ENCODE measurements at regions not wholly inside any gene's neighbourhood (a gene's known extent, or its start where the extent isn't known, plus 50 kb on each side); places are given as distances from the start of the nearest gene placed in this dataset.
"Not testable (repeated sequence)": the region's sequence is repeated elsewhere in the genome, so short reads cannot be mapped to it uniquely, and the experiment has no call there.

DNA sequence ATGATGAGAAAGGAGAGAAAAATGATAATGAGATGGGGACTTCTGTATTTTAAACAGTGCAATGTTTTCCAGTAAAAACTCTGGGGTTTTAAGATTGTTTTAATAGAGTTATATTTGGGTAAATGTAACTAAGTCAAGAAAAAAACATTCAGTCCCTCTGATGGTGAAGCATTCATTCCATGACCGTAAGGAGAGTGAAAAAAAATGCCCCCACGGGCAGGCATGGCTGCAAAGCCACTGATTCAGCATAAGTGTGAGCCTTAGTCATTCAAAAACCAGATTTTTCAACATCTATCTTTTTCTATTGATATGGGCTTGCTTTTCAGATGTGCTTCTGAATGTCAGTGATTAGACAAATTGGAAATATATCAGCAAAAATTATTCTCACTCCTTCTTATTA is 957.8 kb downstream of the SLC4A3 start:
- DNase-seq = no peak

GRCh38 chr2:220586980-220587530 is 959.6 kb downstream of the SLC4A3 start:
- DNase-seq = no peak

GRCh38 chr2:220588148-220588547 is 960.7 kb downstream of the SLC4A3 start:
- DNase-seq = no peak

GRCh38 chr2:220590476-220590875 is 963.0 kb downstream of the SLC4A3 start:
- no peak for DNase-seq

DNA sequence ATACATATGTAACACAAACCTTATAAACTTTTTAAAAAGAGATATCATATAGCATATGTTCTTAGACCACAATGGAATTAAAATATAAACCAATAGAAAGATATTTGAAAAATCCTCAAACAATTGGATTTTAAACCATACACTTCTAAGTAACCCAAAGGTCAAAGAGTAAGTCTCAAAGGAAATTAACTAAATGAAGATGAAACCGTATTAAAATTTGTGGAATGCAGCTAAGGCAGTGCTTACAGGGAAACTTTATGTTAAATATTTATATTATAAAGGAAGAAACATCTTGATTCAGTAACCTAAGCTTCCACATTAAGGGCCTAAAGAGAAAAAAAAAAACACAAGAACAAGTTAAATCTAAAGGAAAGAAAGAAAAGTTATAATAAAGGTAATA is 966.1 kb downstream of the SLC4A3 start:
- no peak for DNase-seq

DNA sequence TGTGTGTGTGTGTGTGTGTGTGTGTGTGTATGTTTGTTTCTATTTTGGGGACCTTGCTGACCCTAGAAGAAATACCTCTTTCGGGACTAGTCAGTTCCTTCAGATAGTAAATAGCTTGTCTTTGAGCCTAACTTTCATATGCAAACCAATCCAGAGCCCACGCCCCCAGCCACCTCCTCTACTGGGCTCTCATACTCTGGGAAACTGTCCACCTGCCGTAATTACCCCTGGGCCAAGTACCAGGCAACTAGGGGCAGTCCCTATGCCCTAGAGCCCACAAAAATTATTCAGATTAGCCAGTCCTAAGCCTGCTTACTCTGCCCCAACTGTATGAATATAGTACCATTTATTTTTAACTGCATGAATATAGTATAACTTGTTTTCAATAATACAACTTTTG is 970.4 kb downstream of the EPHA4 start:
- no peak for DNase-seq

DNA sequence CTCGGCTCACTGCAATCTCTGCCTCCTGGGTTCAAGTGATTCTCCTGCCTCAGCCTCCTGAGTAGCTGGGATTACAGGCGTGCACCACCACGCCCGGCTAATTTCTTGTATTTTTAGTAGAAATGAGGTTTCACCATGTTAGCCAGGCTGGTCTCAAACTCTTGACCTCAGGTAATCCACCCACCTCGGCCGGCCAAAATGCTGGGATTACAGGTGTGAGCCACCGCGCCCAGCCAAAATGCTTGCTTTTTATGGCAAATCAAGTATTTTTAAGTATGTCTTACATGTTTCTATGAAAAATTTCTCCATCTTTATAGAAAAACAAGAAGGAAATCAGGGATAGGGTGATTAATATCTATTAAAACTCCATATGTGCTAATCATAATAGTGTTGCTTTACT is 959.1 kb downstream of the EPHA4 start:
- DNase-seq = not testable (repeated sequence)

- DNase-seq = no peak
Measured at GRCh38 chr2:220614064-220614463, 958.0 kb downstream of the EPHA4 start.

DNA sequence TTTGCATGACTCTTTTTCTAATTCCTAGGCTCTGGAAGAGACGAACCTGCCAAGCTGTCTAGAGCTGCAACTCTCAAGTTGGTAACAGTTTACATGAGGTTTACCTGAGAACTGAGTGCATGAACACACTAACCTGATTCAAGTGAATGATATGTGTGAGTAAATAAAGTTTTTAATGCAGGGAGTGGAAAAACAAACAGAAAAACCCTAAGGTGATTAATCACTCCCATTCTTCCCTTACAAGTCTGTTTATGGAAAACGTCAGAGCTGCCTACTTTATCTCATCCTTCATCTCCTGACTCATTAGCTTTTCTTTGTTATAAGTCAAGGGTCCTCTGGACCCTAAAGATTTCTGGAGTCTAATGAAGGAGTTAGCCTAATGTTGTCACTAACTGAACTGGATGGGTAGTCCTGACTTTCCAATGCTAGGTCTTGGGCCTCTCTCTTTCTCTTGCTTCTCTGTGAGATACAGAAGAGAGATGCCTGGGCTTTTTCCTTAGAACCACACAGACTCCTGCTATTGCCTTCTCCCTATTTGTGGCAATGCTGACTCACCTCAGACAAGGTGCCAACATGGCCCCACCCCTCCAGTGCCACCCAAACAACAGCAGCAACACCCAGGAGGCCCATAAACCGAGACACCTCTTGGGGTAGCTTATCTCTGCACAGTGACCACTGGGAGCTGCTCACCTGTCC is 952.4 kb downstream of the EPHA4 start:
- DNase-seq = no peak

DNA sequence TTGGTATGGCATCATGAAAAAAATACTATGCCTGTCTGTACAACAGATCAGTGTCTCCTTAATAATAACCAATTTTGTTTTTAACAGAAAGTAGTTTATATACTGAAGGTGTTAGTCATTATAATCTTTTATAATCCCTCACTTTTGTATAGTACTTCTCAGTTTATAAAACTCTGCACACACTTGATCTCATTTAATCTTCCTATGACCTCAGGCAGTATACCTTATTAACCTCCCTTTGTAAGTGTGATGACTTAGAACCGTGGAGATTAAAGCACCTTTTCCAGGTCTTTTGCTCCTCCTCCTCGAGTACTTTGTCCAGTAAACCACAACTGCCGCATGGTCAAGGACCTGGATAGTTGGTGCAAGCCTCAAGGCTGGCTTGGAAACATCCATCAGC is 945.5 kb downstream of the EPHA4 start:
- DNase-seq = no peak

DNA sequence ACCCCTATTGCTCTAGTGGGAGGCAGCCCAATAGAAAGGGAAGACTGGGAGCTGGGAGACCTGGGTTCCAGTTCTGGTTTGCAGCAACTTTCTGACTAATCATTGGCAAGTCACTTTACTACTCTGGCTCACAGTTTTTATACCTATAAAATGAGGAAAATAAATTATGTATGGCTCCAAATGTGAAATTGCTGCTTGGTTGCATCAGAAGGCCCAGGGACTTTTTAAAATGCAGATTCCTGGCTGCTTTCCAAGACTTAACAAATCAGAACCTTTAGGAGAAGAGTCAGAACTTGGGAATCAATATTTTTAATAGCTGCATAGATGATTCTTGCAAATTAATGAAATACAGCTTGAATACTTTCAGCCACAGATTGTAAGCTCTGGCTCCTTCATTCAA is 943.9 kb downstream of the EPHA4 start:
- DNase-seq = no peak

DNA sequence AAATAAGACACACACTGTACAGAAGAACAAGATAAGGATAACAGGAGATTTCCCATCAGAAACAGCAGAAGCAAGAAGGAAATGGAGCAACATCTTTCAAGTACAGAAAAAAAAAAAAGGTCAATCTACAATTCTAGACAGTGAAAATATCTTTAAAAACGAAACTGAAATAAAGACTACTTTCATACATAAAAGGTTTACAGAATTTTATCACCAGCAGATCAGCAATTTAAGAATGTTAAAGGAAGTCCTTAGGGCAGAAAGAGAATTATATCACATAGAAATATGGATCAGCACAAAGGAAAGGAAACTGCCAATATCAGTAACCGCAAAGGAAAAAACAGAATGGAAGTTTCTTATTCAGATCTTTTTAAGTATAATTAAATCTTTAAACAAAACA is 931.0 kb downstream of the EPHA4 start:
- no peak for DNase-seq

DNA sequence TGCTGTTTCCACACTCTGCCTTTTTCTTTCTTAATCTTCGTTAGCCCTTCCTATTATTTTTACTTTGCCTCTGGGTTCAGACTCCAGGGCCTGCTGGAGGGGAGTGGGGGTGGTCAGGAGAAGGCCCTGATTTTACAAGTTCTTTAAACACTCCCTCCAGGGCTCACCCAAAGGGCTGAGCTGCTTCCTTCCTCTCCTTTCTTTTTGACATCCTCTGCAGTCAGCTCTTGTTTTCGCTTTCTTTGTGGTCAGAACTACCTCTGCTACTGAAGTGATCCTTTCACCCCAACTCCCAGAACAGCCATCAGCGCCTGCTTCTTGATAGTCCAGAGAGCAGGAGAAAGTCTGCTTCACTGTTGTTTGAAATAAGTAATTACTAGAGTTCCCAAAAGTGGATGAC is 925.7 kb downstream of the EPHA4 start:
- no peak for DNase-seq

DNA sequence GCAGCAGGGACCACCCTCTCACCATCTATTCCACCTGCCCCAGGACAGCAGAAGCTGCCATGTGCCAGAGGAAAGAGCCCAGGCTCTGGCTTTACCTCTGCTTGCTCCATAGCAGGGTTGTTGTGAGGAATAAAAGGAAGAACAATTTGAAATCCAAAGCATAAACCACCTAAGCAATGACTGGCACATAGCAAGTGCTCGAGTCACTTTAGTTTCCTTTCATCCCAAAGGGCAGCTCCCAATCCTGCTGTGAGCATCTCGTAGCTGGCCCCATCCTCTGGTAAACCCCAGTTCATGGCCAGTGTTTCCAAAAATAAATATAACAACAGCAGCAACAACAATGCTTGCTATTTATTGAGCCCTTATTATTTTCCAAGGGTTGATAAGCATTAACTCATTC is 923.5 kb downstream of the EPHA4 start:
- DNase-seq = no peak

- DNase-seq = no peak
Measured at GRCh38 chr2:220653776-220654175, 918.3 kb downstream of the EPHA4 start.

DNA sequence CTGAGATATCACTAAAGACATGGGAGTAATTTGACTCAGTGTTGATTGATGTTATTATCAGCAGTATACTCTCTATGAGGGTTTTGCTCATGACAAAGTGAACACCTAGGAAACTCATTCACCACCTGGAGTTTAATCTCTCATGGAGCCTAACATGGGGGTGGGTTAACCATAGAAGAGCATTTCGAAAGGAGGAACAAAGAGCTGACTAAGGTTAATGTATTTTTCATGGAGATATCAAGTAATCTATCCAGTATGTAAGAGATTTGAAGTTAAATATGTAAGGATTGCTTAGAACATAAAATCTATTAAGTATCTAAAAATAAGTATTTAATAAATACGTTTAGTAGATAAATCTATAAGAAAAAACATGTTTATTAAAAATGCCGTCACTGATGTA is 917.8 kb downstream of the EPHA4 start:
- no peak for DNase-seq

DNA sequence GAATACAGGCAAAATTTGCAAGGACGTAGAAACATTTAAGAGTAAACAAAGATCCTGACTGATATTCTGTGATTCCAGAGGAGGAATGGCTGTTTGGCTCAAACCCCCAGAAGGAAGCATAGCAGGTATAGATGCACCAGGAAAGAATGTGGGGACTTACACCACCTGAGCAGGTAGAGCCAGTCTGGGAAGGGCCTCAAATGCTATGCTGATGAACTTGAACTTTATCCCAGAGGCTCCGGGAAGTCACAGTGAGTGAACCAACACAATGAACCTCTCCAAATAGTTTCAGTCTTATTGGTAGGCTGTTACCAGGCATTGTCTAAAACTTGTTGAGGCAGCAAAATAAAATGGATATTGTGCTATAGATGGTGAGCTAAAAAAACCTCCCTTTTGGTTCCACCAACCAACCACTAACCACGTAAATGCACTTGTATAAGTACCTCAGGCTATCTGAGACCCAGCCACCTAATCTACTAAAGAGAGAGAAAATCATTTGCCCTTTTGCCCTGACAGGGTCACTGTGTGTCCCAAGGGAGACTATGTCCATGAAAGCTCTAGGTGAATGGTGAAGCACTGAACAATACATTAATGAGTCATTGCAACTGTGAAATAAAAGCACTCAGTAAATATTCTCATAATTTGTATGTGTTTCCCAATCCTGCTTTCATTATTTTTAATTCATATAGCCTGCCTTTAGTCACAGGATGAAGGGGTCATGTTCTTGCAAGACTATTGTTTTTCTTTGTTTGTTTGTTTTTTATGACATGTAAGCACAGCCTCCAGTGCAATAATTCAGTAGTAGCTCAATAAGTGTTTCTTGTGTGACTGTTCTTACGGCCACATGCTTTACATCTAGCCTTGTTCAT is 911.6 kb downstream of the EPHA4 start:
- DNase-seq = no peak

DNA sequence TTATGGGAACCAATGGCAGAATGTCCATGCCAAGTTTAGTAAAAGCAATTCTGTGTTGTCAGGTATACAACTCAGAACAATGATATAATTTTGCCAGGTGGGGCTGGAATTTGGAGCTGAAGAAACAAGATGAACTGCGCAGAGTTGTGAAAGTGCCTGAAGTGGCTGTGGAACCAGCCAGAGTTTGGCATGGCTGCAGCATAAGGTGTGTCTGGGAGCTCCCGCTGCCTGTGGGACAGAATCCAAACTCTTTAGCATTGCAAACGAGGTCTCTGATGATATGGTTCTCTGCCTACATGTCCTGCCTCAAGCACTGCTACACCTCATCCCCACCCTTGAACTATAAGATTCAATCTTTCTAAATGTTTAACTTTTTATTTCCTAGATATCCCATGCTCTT is 909.7 kb downstream of the EPHA4 start:
- no peak for DNase-seq

DNA sequence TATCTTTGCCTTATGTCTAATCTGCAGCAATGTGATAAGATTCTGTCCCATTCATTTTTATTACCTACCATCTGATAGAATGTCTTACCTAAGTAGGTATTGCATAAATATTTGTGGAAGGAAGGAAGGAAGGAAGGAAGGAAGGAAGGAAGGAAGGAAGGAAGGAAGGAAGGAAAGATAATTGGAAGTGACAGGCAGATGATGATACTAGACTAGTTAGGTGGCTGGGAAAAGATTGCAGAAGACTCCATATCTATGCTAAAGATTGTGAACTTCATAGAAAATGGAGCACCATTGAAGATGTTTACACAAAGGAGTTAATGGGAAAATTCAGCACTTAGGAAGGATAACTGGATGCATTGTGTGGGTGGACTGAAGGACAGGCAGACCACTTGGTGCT is 909.0 kb downstream of the EPHA4 start:
- no peak for DNase-seq

DNA sequence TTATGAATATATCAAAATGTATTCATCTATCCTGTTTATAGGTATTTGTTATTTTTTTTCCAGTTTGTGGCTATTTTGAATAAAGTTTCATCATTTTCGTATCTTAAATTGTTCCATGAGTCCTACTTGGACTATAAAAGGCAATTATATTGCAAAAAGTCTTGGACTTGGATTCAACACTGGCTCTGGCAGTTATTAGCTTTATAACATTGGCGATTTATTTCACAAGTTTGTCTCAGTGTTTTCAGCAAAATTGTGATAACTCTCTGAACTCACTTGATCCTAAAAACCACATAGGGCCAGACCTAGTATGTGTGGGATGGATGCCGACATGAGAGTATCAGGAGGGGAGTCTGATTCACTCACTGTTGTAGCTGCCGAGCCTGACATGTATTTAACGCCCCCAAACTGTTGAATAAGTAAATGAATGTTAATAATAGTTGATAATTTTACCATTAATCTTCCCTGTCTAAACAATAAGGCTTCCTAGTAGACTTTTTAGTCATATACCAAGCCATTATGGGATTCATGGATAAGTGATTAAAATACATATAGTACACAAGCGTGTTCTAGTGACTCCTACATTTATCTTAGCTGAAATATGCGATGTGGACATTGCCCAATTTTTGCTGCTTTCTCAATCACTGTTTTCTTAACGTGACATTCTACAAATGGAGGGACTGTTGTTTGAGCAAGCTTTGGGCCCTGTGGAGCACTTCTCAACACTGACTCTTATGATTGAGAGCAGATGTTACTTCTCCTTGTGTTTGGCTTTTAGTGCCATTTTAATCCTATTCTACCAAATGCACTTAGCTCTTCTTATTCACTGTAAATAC is 907.6 kb downstream of the EPHA4 start:
- DNase-seq = no peak

DNA sequence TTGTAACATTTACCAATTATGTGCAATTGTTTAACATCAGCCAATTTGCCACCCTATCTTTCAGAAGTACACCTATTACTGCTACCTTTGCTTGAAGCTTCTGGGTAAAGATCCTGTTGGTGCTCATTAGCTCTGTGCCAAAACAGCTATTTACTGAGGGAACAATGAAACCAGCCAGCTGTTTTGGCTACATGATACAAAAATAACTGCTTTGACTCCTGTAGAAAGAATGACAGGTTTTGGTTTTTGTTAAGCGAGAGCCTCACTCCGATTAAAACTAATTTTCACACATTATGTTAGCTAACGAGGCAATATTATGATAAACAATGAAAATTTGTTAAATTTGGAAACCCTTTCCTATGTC is 907.0 kb downstream of the EPHA4 start:
- no peak for DNase-seq

GRCh38 chr2:220669324-220669723 is 902.8 kb downstream of the EPHA4 start:
- no peak for DNase-seq

DNA sequence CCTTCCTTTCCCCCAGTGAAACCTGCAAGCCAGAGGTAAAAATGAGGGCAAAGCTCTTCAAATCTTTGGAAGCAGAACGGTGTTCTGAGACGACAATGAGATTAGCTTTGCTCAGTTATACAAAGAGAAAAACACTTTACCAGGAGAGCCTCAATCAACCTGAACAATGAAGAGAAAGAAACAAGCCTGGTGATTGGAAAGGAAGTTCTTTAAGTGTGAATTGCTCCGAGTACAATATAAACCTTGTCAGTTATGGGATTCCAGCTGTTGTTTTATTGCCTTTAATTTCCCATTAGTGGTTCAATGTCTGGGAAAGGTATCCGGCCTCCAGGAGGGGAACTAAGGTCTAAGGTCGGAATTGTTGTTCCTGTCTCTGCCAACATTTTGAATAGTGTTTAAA is 901.6 kb downstream of the EPHA4 start:
- DNase-seq = no peak
